CD14-positive monocyte (primary cell): ENCODE measurements at regions not wholly inside any gene's neighbourhood (a gene's known extent, or its start where the extent isn't known, plus 50 kb on each side); places are given as distances from the start of the nearest gene placed in this dataset.

Experiments
- DNase-seq, 3 donors: peaks; one replicate each; pipeline ENCODE4 v3.0.0-alpha.2; 2011 to 2022
- H2AFZ ChIP-seq: 2 replicates; pipeline ENCODE4 v1.6.0; 2012; ENCODE audit warnings: mild to moderate bottlenecking, low read depth, low read length, inconsistent platforms; ENCODE audit not compliant: insufficient read depth, poor library complexity, severe bottlenecking
- H3K27ac ChIP-seq, 2 donors: 1 replicate in 1 of 2; 2 replicates in 1 of 2; pipeline ENCODE4 v1.5.1; 2012 to 2013; ENCODE audit warnings: low read length in 2 of 2, control low read depth in 1 of 2, inconsistent platforms in 1 of 2, low read depth in 1 of 2, mild to moderate bottlenecking in 1 of 2
- H3K27me3 ChIP-seq, 2 donors: one replicate each; pipeline versions ENCODE4 v1.6.0 to v1.6.1; 2011 to 2013; ENCODE audit warnings: low read length in 2 of 2; ENCODE audit not compliant: control insufficient read depth in 2 of 2, insufficient read depth in 2 of 2
- H3K36me3 ChIP-seq, 2 donors: replicated peaks in 1 of 2; 1 replicate in 1 of 2; 2 replicates in 1 of 2; pipeline versions ENCODE4 v1.5.1 to v1.6.1; 2012 to 2013; ENCODE audit warnings: low read length in 2 of 2, control low read depth in 1 of 2, inconsistent platforms in 1 of 2, mild to moderate bottlenecking in 1 of 2; ENCODE audit not compliant: insufficient read depth in 2 of 2, control insufficient read depth in 1 of 2
- H3K4me1 ChIP-seq, 2 donors: 1 replicate in 1 of 2; 2 replicates in 1 of 2; pipeline versions ENCODE4 v1.5.1 to v1.6.1; 2012 to 2013; ENCODE audit warnings: low read length in 2 of 2, control low read depth in 1 of 2, inconsistent platforms in 1 of 2, mild to moderate bottlenecking in 1 of 2, moderate library complexity in 1 of 2; ENCODE audit not compliant: insufficient read depth in 2 of 2, control insufficient read depth in 1 of 2
- H3K4me2 ChIP-seq: replicated peaks from 2 replicates; pipeline ENCODE3; 2012; ENCODE audit warnings: low read length, moderate library complexity, mild to moderate bottlenecking; ENCODE audit not compliant: poor library complexity, severe bottlenecking; ENCODE audit errors: extremely low read depth
- H3K4me3 ChIP-seq, 3 experiments: fragments of 200-600 bp in 1 of 3; sonication (generic) in 1 of 3; replicated peaks in 1 of 3; 1 replicate in 2 of 3; 2 replicates in 1 of 3; pipeline ENCODE4 v1.5.1; 2011 to 2013; ENCODE audit warnings: low read length in 3 of 3, mild to moderate bottlenecking in 3 of 3, control low read depth in 2 of 3, low read depth in 2 of 3, inconsistent platforms in 1 of 3, moderate library complexity in 1 of 3
- H3K79me2 ChIP-seq: 2 replicates; pipeline ENCODE4 v1.6.0; 2012; ENCODE audit warnings: mild to moderate bottlenecking, control low read depth, inconsistent platforms, low read length, moderate library complexity; ENCODE audit not compliant: insufficient read depth
- H3K9ac ChIP-seq: 2 replicates; pipeline ENCODE4 v1.6.0; 2017; ENCODE audit warnings: low read length, mild to moderate bottlenecking; ENCODE audit not compliant: insufficient read depth, poor library complexity, severe bottlenecking
- H3K9me3 ChIP-seq, 2 donors: replicated peaks in 1 of 2; 1 replicate in 1 of 2; 2 replicates in 1 of 2; pipeline versions ENCODE4 v1.5.1 to v1.6.1; 2012 to 2013; ENCODE audit warnings: low read length in 2 of 2, control low read depth in 1 of 2; ENCODE audit not compliant: control insufficient read depth in 1 of 2, insufficient read depth in 1 of 2
- H4K20me1 ChIP-seq: 2 replicates; pipeline ENCODE4 v1.6.0; 2012; ENCODE audit warnings: mild to moderate bottlenecking, low read length, control low read depth, moderate library complexity; ENCODE audit not compliant: insufficient read depth
- H3K27ac Mint-ChIP-seq, 7 donors: one replicate each; pipeline ENCODE4 v1.8.0; 2020; ENCODE audit warnings: mild to moderate bottlenecking in 7 of 7, mixed read lengths in 7 of 7, moderate library complexity in 6 of 7, inconsistent platforms in 2 of 7
- H3K27me3 Mint-ChIP-seq, 3 donors: one replicate each; pipeline ENCODE4 v1.8.0; 2021 to 2022; ENCODE audit warnings: low read depth in 3 of 3, mild to moderate bottlenecking in 3 of 3, mixed read lengths in 3 of 3, moderate library complexity in 3 of 3, inconsistent platforms in 1 of 3
- H3K36me3 Mint-ChIP-seq, 2 donors: one replicate each; pipeline ENCODE4 v1.8.0; 2020; ENCODE audit warnings: mixed read lengths in 2 of 2, inconsistent platforms in 1 of 2, mild to moderate bottlenecking in 1 of 2
- H3K4me1 Mint-ChIP-seq: one replicate; pipeline ENCODE4 v1.8.0; 2020; ENCODE audit warnings: mild to moderate bottlenecking, mixed read lengths
- H3K4me3 Mint-ChIP-seq, 2 donors: one replicate each; pipeline ENCODE4 v1.8.0; 2020; ENCODE audit warnings: mild to moderate bottlenecking in 2 of 2, mixed read lengths in 2 of 2, moderate library complexity in 1 of 2
- H3K9me3 Mint-ChIP-seq, 7 donors: one replicate each; pipeline ENCODE4 v1.8.0; 2020 to 2022; ENCODE audit warnings: mixed read lengths in 7 of 7, mild to moderate bottlenecking in 6 of 7, moderate library complexity in 6 of 7, inconsistent platforms in 2 of 7
- CTCF ChIP-seq: fragments of 200-600 bp; IDR thresholded peaks from one replicate; pipeline ENCODE4 v1.8.0; 2022; ENCODE audit warnings: antibody characterized with exemption, mild to moderate bottlenecking
- WGBS: methylation state at CpG from one replicate; pipeline ENCODE4 v1.1.5; 2013; ENCODE audit warnings: missing lambda C conversion rate; ENCODE audit not compliant: insufficient coverage; 5-methylcytosine and 5-hydroxymethylcytosine counted together
- intact Hi-C, 2 donors: fragments of 100-400 bp; cut with micrococcal nuclease; formaldehyde crosslinking; loops; one replicate each; pipeline versions ENCODE4 v1.15.0 to v1.15.1; 2023

- H3K36me3 Mint-ChIP-seq: no peaks in the 10 kb centered on the region
- Histone ChIP-seq H2AFZ (no peak overlapping the region), H3K4me3 (no peak overlapping the region), H3K9me3 (no peaks in the 10 kb centered on the region), H3K4me2 (no peak overlapping the region), H3K79me2 (no peaks in the 10 kb centered on the region), H3K9ac (no peak overlapping the region), H3K36me3 (no peaks in the 10 kb centered on the region), H4K20me1 (no peaks in the 10 kb centered on the region), H3K27ac (no peak overlapping the region), H3K27me3 (no peaks in the 10 kb centered on the region), H3K4me1 (no peaks in the 10 kb centered on the region)
- no peak overlapping the region for H3K27ac Mint-ChIP-seq
- H3K27me3 Mint-ChIP-seq: peaks cover 0 to 3% (median 0%) of the 10 kb centered on the region in 3 donors
- no peak for DNase-seq
- H3K4me3 Mint-ChIP-seq: no peak overlapping the region
- intact Hi-C loops: no loop called here
- H3K9me3 Mint-ChIP-seq: peaks cover 0 to 9% (median 5%) of the 10 kb centered on the region in 7 donors
- TF ChIP-seq CTCF: no peak
- no peaks in the 10 kb centered on the region for H3K4me1 Mint-ChIP-seq
- 100% methylated on average over 1 of the region's 1 CpG for WGBS
These were observed 82.8 kb upstream of the PEX5L start for GRCh38 chr3:180119567-180119966.

GRCh38 chr3:180123928-180124327, 87.2 kb upstream of the PEX5L start:
- Mint-ChIP-seq H3K4me1 (no peaks in the 10 kb centered on the region), H3K9me3 (peaks cover 5 to 12% (median 9%) of the 10 kb centered on the region in 7 donors)
- intact Hi-C loops: no loop called here

More at GRCh38 chr3:180123928-180124327, 87.2 kb upstream of the PEX5L start:
- peaks cover 0 to 2% (median 0%) of the 10 kb centered on the region in 3 donors for H3K27me3 Mint-ChIP-seq
- no peak overlapping the region for H3K27ac Mint-ChIP-seq
- H3K36me3 ChIP-seq: no peaks in the 10 kb centered on the region
- H3K9ac ChIP-seq: no peak overlapping the region
- no peaks in the 10 kb centered on the region for H3K27me3 ChIP-seq
- H3K4me3 Mint-ChIP-seq: no peak overlapping the region
- H3K27ac ChIP-seq: no peak overlapping the region
- no peaks in the 10 kb centered on the region for H3K36me3 Mint-ChIP-seq
- H4K20me1 ChIP-seq: no peaks in the 10 kb centered on the region
- H3K4me1 ChIP-seq: no peaks in the 10 kb centered on the region
- no peak for TF ChIP-seq CTCF
- H3K9me3 ChIP-seq: peaks cover 4 to 10% of the 10 kb centered on the region in 2 donors
- no peak overlapping the region for H2AFZ ChIP-seq
- H3K79me2 ChIP-seq: no peaks in the 10 kb centered on the region
- DNase-seq: no peak
- H3K4me2 ChIP-seq: no peak overlapping the region
- no peak overlapping the region for H3K4me3 ChIP-seq
